Activated CD4-positive, alpha-beta memory T cell treated with anti-CD3 and anti-CD28 coated beads, Interleukin-2, amount 10 ng/mL, durations not matched to agents 7 days and 5 days (primary cell): ENCODE measurements at regions not wholly inside any gene's neighbourhood (a gene's known extent, or its start where the extent isn't known, plus 50 kb on each side); places are given as distances from the start of the nearest gene placed in this dataset.

Source experiments
- CTCF ChIA-PET: fragments of 350-600 bp; sonication (Branson Sonifier 250); formaldehyde crosslinking; loops from one replicate; lab custom pipeline; 2021; ENCODE audit warnings: antibody characterized with exemption, inconsistent platforms; lab: Charles Lee
- POLR2A ChIA-PET: fragments of 350-600 bp; sonication (Branson Sonifier 250); formaldehyde crosslinking; loops from one replicate; lab custom pipeline; 2021; ENCODE audit warnings: antibody characterized with exemption; lab: Charles Lee
- DNase-seq: peaks from one replicate; pipeline ENCODE4 v3.0.0-alpha.2; 2020
- H3K27ac Mint-ChIP-seq: one replicate; pipeline ENCODE4 v1.8.0; 2021; ENCODE audit warnings: mild to moderate bottlenecking, mixed read lengths
- H3K27me3 Mint-ChIP-seq: one replicate; pipeline ENCODE4 v1.8.0; 2021; ENCODE audit warnings: mixed read lengths
- H3K36me3 Mint-ChIP-seq: one replicate; pipeline ENCODE4 v1.8.0; 2021; ENCODE audit warnings: low read depth, mixed read lengths
- H3K4me1 Mint-ChIP-seq: one replicate; pipeline ENCODE4 v1.8.0; 2021; ENCODE audit warnings: mixed read lengths
- H3K4me3 Mint-ChIP-seq: one replicate; pipeline ENCODE4 v1.8.0; 2021; ENCODE audit warnings: mild to moderate bottlenecking, mixed read lengths
- H3K9me3 Mint-ChIP-seq: one replicate; pipeline ENCODE4 v1.8.0; 2021; ENCODE audit warnings: mixed read lengths

DNA sequence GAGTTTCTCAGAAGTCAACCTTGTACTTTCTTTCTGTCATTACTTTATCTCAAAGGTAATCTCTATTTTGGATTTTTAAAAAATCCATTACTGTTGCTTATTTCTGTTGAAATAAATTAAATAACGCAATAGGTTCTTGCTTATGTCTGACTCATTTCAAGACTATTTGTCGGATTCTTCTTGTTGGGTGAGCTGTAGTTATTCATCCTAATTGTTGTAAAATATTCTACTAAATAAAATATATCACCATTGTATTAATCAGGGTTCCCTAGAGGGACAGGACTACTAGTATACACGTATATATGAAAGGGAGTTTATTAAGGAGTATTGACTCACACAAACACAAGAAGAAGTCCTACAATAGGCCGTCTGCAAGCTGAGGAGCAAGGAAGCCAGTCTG, 403.9 kb upstream of the CYRIA start:
- H3K4me1 Mint-ChIP-seq: no peaks in the 10 kb centered on the region
- H3K9me3 Mint-ChIP-seq: peaks cover 9% of the 10 kb centered on the region
- CTCF ChIA-PET: no interaction called here
- no peak overlapping the region for H3K27ac Mint-ChIP-seq
- POLR2A ChIA-PET: no interaction called here
- H3K27me3 Mint-ChIP-seq: no peaks in the 10 kb centered on the region
- no peak for DNase-seq
- no peaks in the 10 kb centered on the region for H3K36me3 Mint-ChIP-seq
- no peak overlapping the region for H3K4me3 Mint-ChIP-seq

GRCh38 chr2:17068021-17068420, 402.4 kb upstream of the CYRIA start:
- Mint-ChIP-seq H3K36me3 (no peaks in the 10 kb centered on the region), H3K9me3 (peaks cover 9% of the 10 kb centered on the region), H3K27me3 (no peaks in the 10 kb centered on the region), H3K4me3 (no peak overlapping the region), H3K4me1 (no peaks in the 10 kb centered on the region), H3K27ac (no peak overlapping the region)
- no peak for DNase-seq
- ChIA-PET POLR2A (no interaction called here), CTCF (no interaction called here)

- H3K9me3 Mint-ChIP-seq: peaks cover 11% of the 10 kb centered on the region
- H3K4me3 Mint-ChIP-seq: no peak overlapping the region
- H3K27ac Mint-ChIP-seq: no peak overlapping the region
- ChIA-PET CTCF (no interaction called here), POLR2A (no interaction called here)
- no peak for DNase-seq
- H3K27me3 Mint-ChIP-seq: no peaks in the 10 kb centered on the region
- no peaks in the 10 kb centered on the region for H3K4me1 Mint-ChIP-seq
- H3K36me3 Mint-ChIP-seq: no peaks in the 10 kb centered on the region
Measured at GRCh38 chr2:17065536-17065935, 399.9 kb upstream of the CYRIA start.

DNA sequence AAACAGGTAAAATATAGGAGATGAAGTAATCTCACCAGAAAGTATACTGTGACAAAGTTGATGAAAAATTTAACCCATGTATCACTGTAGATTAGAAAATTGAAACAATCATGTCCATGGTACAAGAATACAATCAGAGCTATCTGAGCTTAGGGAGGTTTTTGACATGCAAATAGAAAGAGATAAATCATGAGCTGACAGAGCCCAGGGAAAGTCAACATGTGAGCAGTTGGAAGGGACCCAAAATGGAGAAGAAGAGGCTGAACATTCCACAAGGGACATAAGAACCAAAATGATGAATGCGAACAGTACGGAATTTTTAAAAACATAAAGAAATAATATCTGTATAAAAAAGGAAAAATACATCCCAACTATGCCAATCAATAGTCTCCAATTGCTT, 395.4 kb upstream of the CYRIA start:
- Mint-ChIP-seq H3K27ac (no peak overlapping the region), H3K9me3 (peaks cover 6% of the 10 kb centered on the region), H3K4me3 (no peak overlapping the region), H3K27me3 (no peaks in the 10 kb centered on the region), H3K36me3 (no peaks in the 10 kb centered on the region), H3K4me1 (no peaks in the 10 kb centered on the region)
- CTCF ChIA-PET: no interaction called here
- POLR2A ChIA-PET: no interaction called here
- DNase-seq: no peak

DNA sequence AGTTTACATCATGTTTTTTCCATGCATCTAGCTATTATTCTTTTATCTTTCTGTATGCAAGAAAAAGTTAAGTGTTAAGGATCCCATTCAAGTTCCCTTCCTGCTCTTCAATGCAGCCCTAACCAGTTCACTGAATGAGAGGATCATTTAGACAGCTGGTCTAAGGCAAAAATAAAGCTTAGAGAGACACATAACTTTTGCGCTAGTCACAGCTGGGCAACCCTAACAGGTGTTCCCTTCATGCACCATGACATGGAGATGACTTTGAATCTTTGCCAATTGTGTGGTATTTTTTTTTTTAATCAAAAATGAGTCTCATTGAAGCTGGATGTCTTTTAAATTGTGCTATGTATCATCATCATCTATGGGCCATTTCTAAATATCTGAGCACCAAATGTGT, 393.8 kb upstream of the CYRIA start:
- POLR2A ChIA-PET: no interaction called here
- H3K9me3 Mint-ChIP-seq: peaks cover 6% of the 10 kb centered on the region
- no peaks in the 10 kb centered on the region for H3K36me3 Mint-ChIP-seq
- H3K27ac Mint-ChIP-seq: no peak overlapping the region
- H3K4me3 Mint-ChIP-seq: no peak overlapping the region
- no peaks in the 10 kb centered on the region for H3K27me3 Mint-ChIP-seq
- no peak for DNase-seq
- CTCF ChIA-PET: no interaction called here
- H3K4me1 Mint-ChIP-seq: no peaks in the 10 kb centered on the region

DNA sequence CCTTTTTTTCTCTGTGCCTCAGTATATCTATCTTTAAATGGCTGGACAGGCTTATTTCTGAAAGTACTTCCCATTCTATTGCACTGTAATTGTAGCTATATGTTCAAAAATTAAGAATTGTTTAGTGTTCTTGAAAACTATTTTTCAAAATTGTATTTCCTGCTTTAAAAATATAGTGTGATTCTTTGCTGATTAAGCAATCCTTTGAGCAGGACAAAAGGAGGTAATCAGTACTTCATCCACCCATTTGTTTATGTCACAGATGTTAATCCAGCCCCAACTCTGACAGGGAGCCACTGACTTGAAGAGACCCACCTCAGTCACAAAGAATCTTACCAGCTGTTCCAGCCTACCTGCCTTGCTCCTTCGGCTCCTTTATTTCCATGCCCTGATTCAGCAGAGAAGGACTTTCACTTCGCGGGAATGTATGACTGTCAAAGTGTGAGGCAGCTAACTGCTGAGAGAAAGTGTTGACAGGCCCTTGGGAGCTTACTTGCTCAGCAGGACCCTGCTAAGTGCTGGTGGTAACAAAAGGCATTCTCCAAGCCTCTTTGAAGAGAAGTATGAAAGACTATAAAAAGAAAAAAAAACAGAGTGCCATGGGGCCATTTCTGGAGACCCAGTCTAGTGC, 393.3 kb upstream of the CYRIA start:
- no peaks in the 10 kb centered on the region for H3K4me1 Mint-ChIP-seq
- ChIA-PET CTCF (no interaction called here), POLR2A (no interaction called here)
- no peaks in the 10 kb centered on the region for H3K36me3 Mint-ChIP-seq
- H3K9me3 Mint-ChIP-seq: peaks cover 8% of the 10 kb centered on the region
- H3K27me3 Mint-ChIP-seq: no peaks in the 10 kb centered on the region
- no peak overlapping the region for H3K4me3 Mint-ChIP-seq
- H3K27ac Mint-ChIP-seq: no peak overlapping the region
- no peak for DNase-seq

GRCh38 chr2:17057109-17058017, 391.7 kb upstream of the CYRIA start:
- no peak for DNase-seq
- ChIA-PET CTCF (no interaction called here), POLR2A (no interaction called here)
- Mint-ChIP-seq H3K36me3 (no peaks in the 10 kb centered on the region), H3K9me3 (peaks cover 8% of the 10 kb centered on the region), H3K27ac (no peak overlapping the region), H3K4me3 (no peak overlapping the region), H3K27me3 (no peaks in the 10 kb centered on the region), H3K4me1 (no peaks in the 10 kb centered on the region)

GRCh38 chr2:17056236-17056635, 390.6 kb upstream of the CYRIA start:
- ChIA-PET POLR2A (no interaction called here), CTCF (no interaction called here)
- Mint-ChIP-seq H3K4me1 (no peaks in the 10 kb centered on the region), H3K9me3 (peaks cover 5% of the 10 kb centered on the region), H3K36me3 (no peaks in the 10 kb centered on the region), H3K27ac (no peak overlapping the region), H3K27me3 (no peaks in the 10 kb centered on the region), H3K4me3 (no peak overlapping the region)
- no peak for DNase-seq

DNA sequence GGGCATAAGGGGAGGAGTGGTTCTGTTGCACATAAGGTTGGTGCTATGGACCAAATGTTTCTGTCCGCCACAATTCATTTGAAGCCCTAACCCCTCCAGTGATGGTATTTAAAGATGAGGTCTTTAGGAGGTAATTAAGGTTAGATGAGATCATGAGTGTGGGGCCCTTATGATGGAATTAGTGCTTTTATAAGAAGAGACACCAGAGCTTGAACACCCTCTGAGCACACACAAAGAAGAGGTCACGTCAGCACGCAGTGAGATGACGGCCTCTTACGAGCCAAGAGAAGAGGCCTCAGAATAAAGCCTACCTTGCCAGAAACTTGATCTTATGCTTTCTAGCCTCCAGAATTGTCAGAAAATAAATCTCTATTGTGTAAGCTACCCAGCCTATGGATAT, 386.4 kb upstream of the CYRIA start:
- Mint-ChIP-seq H3K27me3 (no peaks in the 10 kb centered on the region), H3K27ac (no peak overlapping the region)
- DNase-seq: no peak

DNA sequence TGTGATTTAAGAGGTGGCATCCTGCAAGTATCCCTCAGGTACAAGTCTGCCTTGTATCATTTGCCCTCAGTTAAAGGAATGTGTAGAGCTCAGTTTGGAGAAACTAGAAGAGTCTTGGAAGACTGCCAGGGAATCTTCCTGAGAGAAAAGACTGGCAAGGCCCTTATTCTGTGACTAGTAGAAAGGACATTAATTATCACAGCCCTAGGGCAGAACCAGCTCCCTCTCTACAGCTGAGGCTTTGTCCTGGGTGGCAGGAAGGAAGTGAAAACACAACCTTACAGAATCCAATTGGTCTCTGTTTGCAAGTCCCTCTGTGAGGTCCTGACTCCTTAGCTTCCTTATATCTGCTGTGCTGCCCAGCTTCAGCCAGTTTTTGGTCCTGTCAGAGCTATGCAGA, 385.9 kb upstream of the CYRIA start:
- Mint-ChIP-seq H3K36me3 (no peaks in the 10 kb centered on the region), H3K27me3 (no peaks in the 10 kb centered on the region), H3K4me1 (no peaks in the 10 kb centered on the region), H3K4me3 (no peak overlapping the region), H3K27ac (no peak overlapping the region), H3K9me3 (peaks cover 3% of the 10 kb centered on the region)
- ChIA-PET POLR2A (no interaction called here), CTCF (no interaction called here)
- no peak for DNase-seq

More for the DNA sequence above, 386.4 kb upstream of the CYRIA start:
- Mint-ChIP-seq H3K9me3 (peaks cover 3% of the 10 kb centered on the region), H3K4me1 (no peaks in the 10 kb centered on the region), H3K36me3 (no peaks in the 10 kb centered on the region), H3K4me3 (no peak overlapping the region)
- ChIA-PET CTCF (no interaction called here), POLR2A (no interaction called here)

DNA sequence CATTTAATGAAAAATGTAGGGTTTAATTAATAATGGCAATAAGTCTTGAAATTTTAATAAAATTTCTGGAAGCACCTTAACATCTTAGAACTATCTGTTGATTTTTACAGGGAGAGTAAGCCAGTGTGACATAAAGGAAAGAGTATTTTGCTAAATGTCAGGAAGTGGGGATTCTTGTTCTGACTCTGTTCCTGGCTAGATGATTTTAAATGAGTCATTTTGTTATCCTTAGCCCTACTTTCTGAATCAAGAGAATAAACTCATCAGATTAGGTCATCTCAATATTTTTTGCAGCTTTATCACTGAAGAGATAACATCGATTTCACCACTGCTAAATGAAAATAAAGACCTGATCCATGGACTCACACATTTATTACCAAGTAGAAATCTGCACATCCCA, 377.5 kb upstream of the CYRIA start:
- Mint-ChIP-seq H3K27me3 (no peaks in the 10 kb centered on the region), H3K27ac (no peak overlapping the region), H3K4me3 (no peak overlapping the region), H3K36me3 (no peaks in the 10 kb centered on the region), H3K4me1 (no peaks in the 10 kb centered on the region), H3K9me3 (peaks cover 6% of the 10 kb centered on the region)
- no peak for DNase-seq
- CTCF ChIA-PET: no interaction called here
- POLR2A ChIA-PET: no interaction called here

DNA sequence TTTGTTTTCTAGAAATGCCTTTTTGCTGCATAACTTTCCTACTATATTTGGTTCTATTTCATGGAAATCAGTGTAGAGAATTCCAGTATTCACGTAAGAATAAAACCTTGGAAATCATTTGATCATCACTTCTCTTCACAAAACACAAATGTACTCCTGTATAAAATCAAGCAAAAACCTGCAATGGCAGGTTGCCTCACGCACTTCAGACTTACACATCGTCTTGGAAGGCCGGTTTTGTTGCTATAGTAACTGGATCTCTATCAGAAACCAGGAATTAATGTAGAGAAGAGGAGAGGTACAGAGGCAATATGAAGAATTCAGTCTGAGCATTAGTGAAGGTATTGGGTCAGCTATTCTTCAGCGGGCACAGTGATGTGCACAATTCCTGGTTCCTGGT, 370.7 kb upstream of the CYRIA start:
- Mint-ChIP-seq H3K36me3 (no peaks in the 10 kb centered on the region), H3K27ac (no peak overlapping the region), H3K9me3 (peaks cover 7% of the 10 kb centered on the region), H3K4me3 (no peak overlapping the region), H3K4me1 (no peaks in the 10 kb centered on the region), H3K27me3 (no peaks in the 10 kb centered on the region)
- ChIA-PET POLR2A (no interaction called here), CTCF (no interaction called here)
- DNase-seq: no peak

DNA sequence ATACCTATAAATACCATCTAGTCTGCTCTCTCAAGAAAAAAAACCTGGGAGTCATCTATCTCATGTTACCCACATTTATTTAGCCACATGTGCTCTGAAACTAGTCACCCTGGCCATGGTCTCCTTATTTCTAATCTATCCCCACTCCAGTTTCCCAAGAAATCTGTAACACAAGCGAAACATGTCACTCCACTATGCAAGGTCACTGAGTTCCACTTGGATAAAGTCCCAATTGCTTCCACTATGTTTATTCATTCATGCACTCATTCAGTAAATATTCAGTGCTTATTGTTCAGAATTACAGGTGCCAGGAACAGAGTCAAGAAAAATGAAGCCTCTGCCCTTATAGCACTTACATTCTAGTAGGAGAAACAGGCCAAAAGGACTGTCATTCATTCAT, 369.4 kb upstream of the CYRIA start:
- Mint-ChIP-seq H3K9me3 (peaks cover 7% of the 10 kb centered on the region), H3K27me3 (no peaks in the 10 kb centered on the region), H3K4me3 (no peak overlapping the region), H3K27ac (no peak overlapping the region), H3K4me1 (no peaks in the 10 kb centered on the region), H3K36me3 (no peaks in the 10 kb centered on the region)
- DNase-seq: no peak
- ChIA-PET CTCF (no interaction called here), POLR2A (no interaction called here)

DNA sequence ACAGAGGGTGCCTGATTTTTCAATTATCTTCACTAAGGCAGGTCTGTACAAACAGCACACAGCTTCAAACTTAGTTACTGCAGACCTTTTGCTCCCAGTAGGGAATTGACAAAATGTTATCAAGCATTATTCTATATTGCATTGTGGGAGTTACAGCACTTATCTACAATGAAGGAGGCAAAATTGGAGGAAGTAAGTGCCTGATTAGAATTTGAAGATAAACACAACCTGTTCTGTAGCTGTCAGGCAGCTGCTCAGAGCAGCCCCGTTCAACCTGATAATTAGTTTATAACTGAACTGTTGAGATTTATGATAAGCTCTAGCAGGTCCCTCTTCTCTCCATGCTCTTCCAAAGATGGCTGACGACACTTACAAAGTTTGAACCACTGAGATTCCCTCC, 364.4 kb upstream of the CYRIA start:
- ChIA-PET CTCF (no interaction called here), POLR2A (no interaction called here)
- Mint-ChIP-seq H3K36me3 (no peaks in the 10 kb centered on the region), H3K4me3 (no peak overlapping the region), H3K27me3 (no peaks in the 10 kb centered on the region), H3K4me1 (no peaks in the 10 kb centered on the region), H3K9me3 (peaks cover 6% of the 10 kb centered on the region), H3K27ac (no peak overlapping the region)
- no peak for DNase-seq
